Hepatocyte (in vitro differentiated cells): ENCODE measurements at regions not wholly inside any gene's neighbourhood (a gene's known extent, or its start where the extent isn't known, plus 50 kb on each side); places are given as distances from the start of the nearest gene placed in this dataset.

Source experiments
- DNase-seq: peaks from one replicate; pipeline ENCODE4 v3.0.0-alpha.2; 2016; ENCODE audit warnings: low spot score
- H2AFZ ChIP-seq: fragments of 200-600 bp; sonication (generic); 2 replicates; pipeline ENCODE4 v1.6.0; 2016; ENCODE audit warnings: antibody characterized with exemption, mild to moderate bottlenecking
- H3K27ac ChIP-seq: fragments of 200-600 bp; sonication (generic); 2 replicates; pipeline ENCODE4 v1.5.1; 2016; ENCODE audit warnings: mild to moderate bottlenecking
- H3K27me3 ChIP-seq: fragments of 200-600 bp; sonication (generic); 2 replicates; pipeline ENCODE4 v1.6.1; 2016
- H3K36me3 ChIP-seq: fragments of 200-600 bp; sonication (generic); replicated peaks from 2 replicates; pipeline ENCODE4 v1.5.1; 2016; ENCODE audit warnings: low read depth; ENCODE audit not compliant: insufficient read depth
- H3K4me1 ChIP-seq: fragments of 200-600 bp; sonication (generic); 2 replicates; pipeline ENCODE4 v1.5.1; 2016; ENCODE audit warnings: mild to moderate bottlenecking, moderate library complexity; ENCODE audit not compliant: insufficient read depth
- H3K4me2 ChIP-seq: fragments of 200-600 bp; sonication (generic); 2 replicates; pipeline ENCODE4 v1.6.0; 2016
- H3K4me3 ChIP-seq: fragments of 200-600 bp; sonication (generic); 2 replicates; pipeline ENCODE4 v1.5.1; 2016; ENCODE audit warnings: mild to moderate bottlenecking
- H3K79me2 ChIP-seq: fragments of 200-600 bp; sonication (generic); 2 replicates; pipeline ENCODE4 v1.6.0; 2017; ENCODE audit warnings: mild to moderate bottlenecking
- H3K9me2 ChIP-seq: fragments of 200-600 bp; sonication (generic); replicated peaks from 2 replicates; pipeline ENCODE4 v1.6.0; 2017; ENCODE audit warnings: mild to moderate bottlenecking; ENCODE audit not compliant: insufficient read depth
- H3K9me3 ChIP-seq: fragments of 200-600 bp; sonication (generic); 2 replicates; pipeline ENCODE4 v1.5.1; 2016; ENCODE audit warnings: low read depth, mild to moderate bottlenecking
- H4K20me1 ChIP-seq: fragments of 200-600 bp; sonication (generic); 2 replicates; pipeline ENCODE4 v1.6.0; 2016; ENCODE audit warnings: mild to moderate bottlenecking; ENCODE audit not compliant: insufficient read depth, poor library complexity, severe bottlenecking
- CTCF ChIP-seq: fragments of 200-600 bp; sonication (generic); IDR thresholded peaks from 2 replicates; pipeline ENCODE4 v1.5.1; 2016; ENCODE audit warnings: antibody characterized with exemption, mild to moderate bottlenecking; ENCODE audit not compliant: poor library complexity
- EZH2 ChIP-seq: fragments of 200-600 bp; sonication (generic); IDR thresholded peaks from 2 replicates; pipeline ENCODE4 v1.6.1; 2016; ENCODE audit warnings: antibody characterized with exemption, mild to moderate bottlenecking, borderline replicate concordance
- EZH2phosphoT487 ChIP-seq: fragments of 200-600 bp; sonication (generic); IDR thresholded peaks from one replicate; pipeline ENCODE4 v1.6.1; 2018; ENCODE audit warnings: antibody characterized with exemption, mild to moderate bottlenecking, low read depth, moderate library complexity; ENCODE audit not compliant: unreplicated experiment, severe bottlenecking
- WGBS: methylation state at CpG from one replicate; pipeline ENCODE4 v1.1.6; 2016; ENCODE audit warnings: low lambda C conversion rate; ENCODE audit errors: missing lambda C conversion rate; 5-methylcytosine and 5-hydroxymethylcytosine counted together

DNA sequence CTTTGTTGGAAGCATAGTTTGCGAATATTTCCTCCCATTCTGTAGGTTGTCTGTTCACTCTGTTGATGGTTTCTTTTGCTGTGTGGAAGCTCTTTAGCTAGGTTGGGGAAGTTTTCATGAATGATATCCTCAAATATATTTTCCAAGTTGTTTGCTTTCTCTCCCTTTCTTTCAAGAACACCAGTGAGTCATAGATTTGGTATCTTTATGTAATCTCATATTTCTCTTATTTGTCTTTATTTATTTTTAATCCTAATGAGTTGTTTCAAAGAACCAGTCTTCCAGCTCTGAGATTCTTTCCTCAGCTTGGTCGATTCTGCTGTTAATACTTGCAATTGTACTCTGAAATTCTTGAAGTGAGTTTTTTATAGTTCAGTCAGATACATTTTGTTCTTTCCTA lies 628.0 kb upstream of the ID4 start:
- H3K36me3 ChIP-seq = no peaks in the 10 kb centered on the region
- no peak for DNase-seq
- no peaks in the 10 kb centered on the region for H3K79me2 ChIP-seq
- H3K4me2 ChIP-seq = no peak overlapping the region
- H3K9me2 ChIP-seq = no peaks in the 10 kb centered on the region
- H3K4me3 ChIP-seq = no peak overlapping the region
- no peaks in the 10 kb centered on the region for H3K9me3 ChIP-seq
- no peak overlapping the region for H3K27ac ChIP-seq
- TF ChIP-seq EZH2 = no peak
- TF ChIP-seq CTCF = no peak
- WGBS = 89% methylated on average over 2 of the region's 2 CpGs
- H3K4me1 ChIP-seq = no peaks in the 10 kb centered on the region
- H2AFZ ChIP-seq = no peak overlapping the region
- no peaks in the 10 kb centered on the region for H3K27me3 ChIP-seq
- H4K20me1 ChIP-seq = no peaks in the 10 kb centered on the region

- Histone ChIP-seq H4K20me1 (no peaks in the 10 kb centered on the region), H3K36me3 (no peaks in the 10 kb centered on the region), H3K4me3 (no peak overlapping the region), H3K4me1 (no peaks in the 10 kb centered on the region), H3K4me2 (no peak overlapping the region), H3K9me3 (no peaks in the 10 kb centered on the region), H3K27ac (no peak overlapping the region), H2AFZ (no peak overlapping the region), H3K9me2 (no peaks in the 10 kb centered on the region), H3K27me3 (no peaks in the 10 kb centered on the region), H3K79me2 (no peaks in the 10 kb centered on the region)
- TF ChIP-seq CTCF (peak; percentile 25), EZH2phosphoT487 (no peak), EZH2 (no peak)
- DNase-seq = peak; percentile 40
- WGBS = 94% methylated on average over 10 of the region's 14 CpGs
Observed at GRCh38 chr6:19210849-19211590, 626.1 kb upstream of the ID4 start.

- H2AFZ ChIP-seq = no peak overlapping the region
- 91% methylated on average over 2 of the region's 2 CpGs for WGBS
- DNase-seq = no peak
- no peak overlapping the region for H3K27ac ChIP-seq
- no peaks in the 10 kb centered on the region for H4K20me1 ChIP-seq
- no peak overlapping the region for H3K4me3 ChIP-seq
- H3K4me1 ChIP-seq = no peaks in the 10 kb centered on the region
- no peak overlapping the region for H3K4me2 ChIP-seq
- H3K36me3 ChIP-seq = no peaks in the 10 kb centered on the region
- H3K27me3 ChIP-seq = no peaks in the 10 kb centered on the region
- no peaks in the 10 kb centered on the region for H3K9me3 ChIP-seq
- TF ChIP-seq CTCF = no peak
- no peak for TF ChIP-seq EZH2
- no peak for TF ChIP-seq EZH2phosphoT487
- H3K9me2 ChIP-seq = no peaks in the 10 kb centered on the region
- H3K79me2 ChIP-seq = no peaks in the 10 kb centered on the region
Observed at GRCh38 chr6:19214231-19214630, 622.9 kb upstream of the ID4 start.

GRCh38 chr6:19219931-19220330 lies 617.2 kb upstream of the ID4 start:
- H3K4me1 ChIP-seq = no peaks in the 10 kb centered on the region
- H2AFZ ChIP-seq = no peak overlapping the region
- H3K4me2 ChIP-seq = no peak overlapping the region
- TF ChIP-seq CTCF (no peak), EZH2 (no peak), EZH2phosphoT487 (no peak)
- no peaks in the 10 kb centered on the region for H4K20me1 ChIP-seq
- 77% methylated on average over 1 of the region's 1 CpG for WGBS
- H3K36me3 ChIP-seq = no peaks in the 10 kb centered on the region
- H3K27ac ChIP-seq = no peak overlapping the region
- no peaks in the 10 kb centered on the region for H3K9me3 ChIP-seq
- H3K9me2 ChIP-seq = no peaks in the 10 kb centered on the region
- H3K4me3 ChIP-seq = no peak overlapping the region
- DNase-seq = no peak
- H3K79me2 ChIP-seq = no peaks in the 10 kb centered on the region
- no peaks in the 10 kb centered on the region for H3K27me3 ChIP-seq
